Muscle layer of duodenum (tissue), 2 donors: ENCODE measurements at regions not wholly inside any gene's neighbourhood (a gene's known extent, or its start where the extent isn't known, plus 50 kb on each side); places are given as distances from the start of the nearest gene placed in this dataset.
"Not testable (repeated sequence)": the region's sequence is repeated elsewhere in the genome, so short reads cannot be mapped to it uniquely, and the experiment has no call there.

Experiments used
- H3K27ac ChIP-seq: one replicate; pipeline ENCODE4 v1.7.0; 2013; ENCODE audit warnings: mild to moderate bottlenecking, low read length
- H3K27me3 ChIP-seq: one replicate; pipeline ENCODE4 v1.7.0; 2013; ENCODE audit warnings: low read depth, mild to moderate bottlenecking, control low read depth, low read length
- H3K36me3 ChIP-seq, 2 donors: one replicate each; pipeline ENCODE4 v1.7.0; 2013; ENCODE audit warnings: low read length in 2 of 2, control low read depth in 1 of 2, mild to moderate bottlenecking in 1 of 2; ENCODE audit not compliant: insufficient read depth in 2 of 2, control insufficient read depth in 1 of 2
- H3K4me1 ChIP-seq, 2 donors: one replicate each; pipeline ENCODE4 v1.7.0; 2013; ENCODE audit warnings: low read length in 2 of 2, mild to moderate bottlenecking in 2 of 2, control low read depth in 1 of 2, moderate library complexity in 1 of 2; ENCODE audit not compliant: insufficient read depth in 2 of 2, control insufficient read depth in 1 of 2
- H3K4me3 ChIP-seq, 2 donors: one replicate each; pipeline ENCODE4 v1.7.0; 2013; ENCODE audit warnings: low read length in 2 of 2, low read depth in 1 of 2, mild to moderate bottlenecking in 1 of 2
- H3K9me3 ChIP-seq, 2 donors: one replicate each; pipeline ENCODE4 v1.7.0; 2013; ENCODE audit warnings: low read length in 2 of 2, control low read depth in 1 of 2, mild to moderate bottlenecking in 1 of 2; ENCODE audit not compliant: control insufficient read depth in 1 of 2
- donor health status: healthy.

- Histone ChIP-seq H3K36me3 (no peaks in the 10 kb centered on the region), H3K4me3 (no peak overlapping the region), H3K4me1 (no peaks in the 10 kb centered on the region), H3K27ac (no peak overlapping the region), H3K27me3 (no peaks in the 10 kb centered on the region), H3K9me3 (no peaks in the 10 kb centered on the region)
Observed at GRCh38 chr6:78324213-78324612, 543.1 kb upstream of the IRAK1BP1 start.

- no peak overlapping the region for H3K27ac ChIP-seq
- no peaks in the 10 kb centered on the region for H3K27me3 ChIP-seq
- no peak overlapping the region for H3K4me3 ChIP-seq
- H3K36me3 ChIP-seq: no peaks in the 10 kb centered on the region
- H3K9me3 ChIP-seq: no peaks in the 10 kb centered on the region
- H3K4me1 ChIP-seq: no peaks in the 10 kb centered on the region
Observed at GRCh38 chr6:78340755-78341154, 526.6 kb upstream of the IRAK1BP1 start.

GRCh38 chr6:78345882-78346281 is 521.5 kb upstream of the IRAK1BP1 start:
- Histone ChIP-seq H3K27me3 (no peaks in the 10 kb centered on the region), H3K36me3 (no peaks in the 10 kb centered on the region), H3K4me1 (no peaks in the 10 kb centered on the region), H3K27ac (no peak overlapping the region), H3K4me3 (no peak overlapping the region), H3K9me3 (no peaks in the 10 kb centered on the region)

- H3K27me3 ChIP-seq: no peaks in the 10 kb centered on the region
- H3K27ac ChIP-seq: no peak overlapping the region
- H3K4me1 ChIP-seq: no peaks in the 10 kb centered on the region
- no peaks in the 10 kb centered on the region for H3K9me3 ChIP-seq
- H3K36me3 ChIP-seq: no peaks in the 10 kb centered on the region
- no peak overlapping the region for H3K4me3 ChIP-seq
Observed at GRCh38 chr6:78347191-78347916, 520.0 kb upstream of the IRAK1BP1 start.

- Histone ChIP-seq H3K9me3 (no peaks in the 10 kb centered on the region), H3K4me3 (no peak overlapping the region), H3K27me3 (no peaks in the 10 kb centered on the region), H3K4me1 (no peaks in the 10 kb centered on the region), H3K27ac (no peak overlapping the region), H3K36me3 (no peaks in the 10 kb centered on the region)
Observed at GRCh38 chr6:78353040-78353439, 514.3 kb upstream of the IRAK1BP1 start.

- no peaks in the 10 kb centered on the region for H3K27me3 ChIP-seq
- no peak overlapping the region for H3K4me3 ChIP-seq
- no peak overlapping the region for H3K27ac ChIP-seq
- no peaks in the 10 kb centered on the region for H3K36me3 ChIP-seq
- H3K4me1 ChIP-seq: no peaks in the 10 kb centered on the region
- peaks cover 0 to 2% of the 10 kb centered on the region in 2 donors for H3K9me3 ChIP-seq
Observed at GRCh38 chr6:78363688-78364087, 503.7 kb upstream of the IRAK1BP1 start.

GRCh38 chr6:78365473-78365872 is 501.9 kb upstream of the IRAK1BP1 start:
- Histone ChIP-seq H3K27ac (no peak overlapping the region), H3K4me1 (no peaks in the 10 kb centered on the region), H3K36me3 (no peaks in the 10 kb centered on the region), H3K27me3 (no peaks in the 10 kb centered on the region), H3K9me3 (peaks cover 0 to 3% of the 10 kb centered on the region in 2 donors), H3K4me3 (no peak overlapping the region)

- no peaks in the 10 kb centered on the region for H3K27me3 ChIP-seq
- no peaks in the 10 kb centered on the region for H3K4me1 ChIP-seq
- H3K36me3 ChIP-seq: no peaks in the 10 kb centered on the region
- no peak overlapping the region for H3K4me3 ChIP-seq
- H3K27ac ChIP-seq: no peak overlapping the region
- peaks cover 0 to 8% of the 10 kb centered on the region in 2 donors for H3K9me3 ChIP-seq
Observed at GRCh38 chr6:78377056-78377455, 490.3 kb upstream of the IRAK1BP1 start.

GRCh38 chr6:78379982-78380381 is 487.4 kb upstream of the IRAK1BP1 start:
- no peaks in the 10 kb centered on the region for H3K4me1 ChIP-seq
- H3K36me3 ChIP-seq: no peaks in the 10 kb centered on the region
- H3K4me3 ChIP-seq: no peak overlapping the region
- H3K9me3 ChIP-seq: peaks cover 0 to 6% of the 10 kb centered on the region in 2 donors
- no peaks in the 10 kb centered on the region for H3K27me3 ChIP-seq
- no peak overlapping the region for H3K27ac ChIP-seq

- Histone ChIP-seq H3K36me3 (no peaks in the 10 kb centered on the region), H3K4me1 (no peaks in the 10 kb centered on the region), H3K27me3 (no peaks in the 10 kb centered on the region), H3K4me3 (no peak overlapping the region), H3K9me3 (peaks cover 0 to 6% of the 10 kb centered on the region in 2 donors), H3K27ac (no peak overlapping the region)
Observed at GRCh38 chr6:78380541-78380940, 486.8 kb upstream of the IRAK1BP1 start.

- Histone ChIP-seq H3K27ac (no peak overlapping the region), H3K27me3 (no peaks in the 10 kb centered on the region), H3K9me3 (peaks cover 0 to 13% of the 10 kb centered on the region in 2 donors), H3K4me3 (no peak overlapping the region), H3K4me1 (no peaks in the 10 kb centered on the region), H3K36me3 (no peaks in the 10 kb centered on the region)
Observed at GRCh38 chr6:78383968-78384367, 483.4 kb upstream of the IRAK1BP1 start.

GRCh38 chr6:78386854-78387253 is 480.5 kb upstream of the IRAK1BP1 start:
- H3K36me3 ChIP-seq, H3K27ac ChIP-seq, H3K27me3 ChIP-seq, H3K4me3 ChIP-seq, H3K4me1 ChIP-seq: not testable (repeated sequence)
- peaks cover 0 to 15% of the 10 kb centered on the region in 2 donors for H3K9me3 ChIP-seq
